HCT116 (cell line): ENCODE measurements at regions not wholly inside any gene's neighbourhood (a gene's known extent, or its start where the extent isn't known, plus 50 kb on each side); places are given as distances from the start of the nearest gene placed in this dataset.

Experiments used
- ATAC-seq: fragments of 200-7000 bp; cut with Tn5 transposase; 2 replicates; pipeline ENCODE4 v1.9.1; 2020; ENCODE audit warnings: mild to moderate bottlenecking, moderate library complexity
- BruUV-seq: library from RNA; stranded (reverse); fragments of 400-500 nt; replicated peaks from 2 replicates; lab custom pipeline; 2021; lab: Mats Ljungman, UMichigan
- CTCF ChIA-PET: fragments of 300-600 bp; sonication (Branson Sonifier 250); formaldehyde crosslinking; loops from one replicate; lab custom pipeline; 2021; ENCODE audit warnings: antibody characterized with exemption; lab: Charles Lee
- POLR2A ChIA-PET: fragments of 300-600, 350-600 bp; sonication (Branson Sonifier 250); formaldehyde crosslinking; loops from one replicate; lab custom pipeline; 2021; ENCODE audit warnings: antibody characterized with exemption; lab: Charles Lee
- RAD21 ChIA-PET, 2 experiments: fragments of 300-600 bp; sonication (Branson Sonifier 250); formaldehyde crosslinking; loops; one replicate each; lab custom pipeline; 2023; ENCODE audit warnings: low total read pairs in 2 of 2; ENCODE audit not compliant: uncharacterized antibody in 2 of 2, unreplicated experiment in 2 of 2, low non-redundant PET in 1 of 2; lab: Charles Lee
- DNase-seq: peaks from one replicate; pipeline ENCODE4 v3.0.0-alpha.2; 2010; ENCODE audit warnings: low read depth, low spot score
- H2AFZ ChIP-seq: fragments of 200-600 bp; shearing (Covaris generic), sonication (generic); 2 replicates; pipeline ENCODE4 v1.6.1; 2017; ENCODE audit warnings: low read depth, mixed run types, mixed read lengths, antibody characterized with exemption, low read length; ENCODE audit not compliant: poor library complexity, severe bottlenecking
- H3K27ac ChIP-seq: 2 replicates; pipeline ENCODE4 v1.5.1; 2012; ENCODE audit warnings: low read depth, low read length
- H3K27me3 ChIP-seq: fragments of 200-600 bp; sonication (generic); 2 replicates; pipeline ENCODE4 v1.6.1; 2016; ENCODE audit warnings: mixed run types, low read length, mixed read lengths; ENCODE audit not compliant: insufficient read depth
- H3K36me3 ChIP-seq, 2 experiments: fragments of 200-500 bp in 1 of 2; fragments of 200-600 bp in 1 of 2; sonication (Bioruptor generic) in 1 of 2; sonication (generic) in 1 of 2; 2 replicates each; pipeline versions ENCODE4 v1.5.1 to v1.6.1; 2014 to 2016; ENCODE audit warnings: low read length in 2 of 2, inconsistent platforms in 1 of 2, mixed read lengths in 1 of 2, mixed run types in 1 of 2; ENCODE audit not compliant: insufficient read depth in 2 of 2, control insufficient read depth in 1 of 2
- H3K4me1 ChIP-seq, 2 experiments: fragments of 200-600 bp in 1 of 2; sonication (generic) in 1 of 2; 2 replicates each; pipeline versions ENCODE4 v1.5.1 to v1.6.1; 2012 to 2017; ENCODE audit warnings: low read length in 2 of 2, inconsistent platforms in 1 of 2, mild to moderate bottlenecking in 1 of 2, mixed read lengths in 1 of 2, mixed run types in 1 of 2, moderate library complexity in 1 of 2; ENCODE audit not compliant: insufficient read depth in 2 of 2, control insufficient read depth in 1 of 2
- H3K4me2 ChIP-seq: fragments of 200-600 bp; sonication (generic); 2 replicates; pipeline ENCODE4 v1.6.1; 2017; ENCODE audit warnings: mixed run types, low read length, mixed read lengths
- H3K4me3 ChIP-seq, 2 experiments: fragments of 200-600 bp in 1 of 2; sonication (generic) in 1 of 2; replicated peaks in 1 of 2; 2 replicates each; pipeline ENCODE4 v1.5.1; 2011 to 2016; ENCODE audit warnings: low read length in 2 of 2, control low read depth in 1 of 2, low read depth in 1 of 2, mild to moderate bottlenecking in 1 of 2, mixed read lengths in 1 of 2, mixed run types in 1 of 2
- H3K79me2 ChIP-seq: fragments of 200-600 bp; sonication (generic); 2 replicates; pipeline ENCODE4 v1.6.1; 2017; ENCODE audit warnings: mild to moderate bottlenecking, mixed run types, low read length, moderate library complexity, mixed read lengths; ENCODE audit not compliant: insufficient read depth
- H3K9ac ChIP-seq: fragments of 200-600 bp; sonication (generic); 2 replicates; pipeline ENCODE4 v1.6.1; 2016; ENCODE audit warnings: low read length, mixed read lengths
- H3K9me2 ChIP-seq: fragments of 200-600 bp; sonication (generic), shearing (Covaris generic); 2 replicates; pipeline ENCODE4 v1.6.1; 2017; ENCODE audit warnings: mixed run types, mild to moderate bottlenecking, moderate library complexity; ENCODE audit not compliant: insufficient read depth
- H3K9me3 ChIP-seq, 2 experiments: fragments of 200-500 bp in 1 of 2; fragments of 200-600 bp in 1 of 2; sonication (Bioruptor generic) in 1 of 2; sonication (generic) in 1 of 2; 2 replicates each; pipeline ENCODE4 v1.6.1; 2014 to 2017; ENCODE audit warnings: low read length in 2 of 2, mixed read lengths in 2 of 2, inconsistent platforms in 1 of 2, low read depth in 1 of 2, mild to moderate bottlenecking in 1 of 2, mixed run types in 1 of 2, moderate library complexity in 1 of 2; ENCODE audit not compliant: control insufficient read depth in 1 of 2, insufficient read depth in 1 of 2
- H4K20me1 ChIP-seq: fragments of 200-600 bp; sonication (generic), shearing (Covaris generic); 2 replicates; pipeline ENCODE4 v1.6.1; 2017; ENCODE audit warnings: mixed run types, mild to moderate bottlenecking, moderate library complexity; ENCODE audit not compliant: insufficient read depth
- CEBPB ChIP-seq: IDR thresholded peaks from 2 replicates; pipeline ENCODE4 v1.6.1; 2012; ENCODE audit warnings: low read depth
- EGR1 ChIP-seq: IDR thresholded peaks from 2 replicates; pipeline ENCODE4 v1.6.1; 2012; ENCODE audit warnings: low read depth
- ELF1 ChIP-seq: IDR thresholded peaks from 2 replicates; pipeline ENCODE4 v1.6.1; 2012; ENCODE audit warnings: low read depth, borderline replicate concordance
- EZH2 ChIP-seq: fragments of 200-600 bp; sonication (generic); IDR thresholded peaks from 2 replicates; pipeline ENCODE4 v1.6.1; 2017; ENCODE audit warnings: antibody characterized with exemption, mixed run types
- FOSL1 ChIP-seq: IDR thresholded peaks from 2 replicates; pipeline ENCODE4 v1.6.1; 2012; ENCODE audit warnings: low read depth
- JUND ChIP-seq: IDR thresholded peaks from 2 replicates; pipeline ENCODE4 v1.6.1; 2012
- POLR2A ChIP-seq: IDR thresholded peaks from 2 replicates; pipeline ENCODE4 v1.7.0; 2011; ENCODE audit warnings: borderline replicate concordance; ENCODE audit not compliant: insufficient read depth, insufficient read length; ENCODE audit errors: extremely low read depth
- RAD21 ChIP-seq: IDR thresholded peaks from 2 replicates; pipeline ENCODE4 v1.6.1; 2012; ENCODE audit warnings: low read depth, mild to moderate bottlenecking
- SIN3A ChIP-seq: IDR thresholded peaks from 2 replicates; pipeline ENCODE4 v1.6.1; 2012; ENCODE audit warnings: low read depth
- SP1 ChIP-seq: IDR thresholded peaks from 2 replicates; pipeline ENCODE4 v1.6.1; 2012; ENCODE audit warnings: low read depth
- SRF ChIP-seq: IDR thresholded peaks from 2 replicates; pipeline ENCODE4 v1.6.1; 2012; ENCODE audit warnings: low read depth
- ZFX ChIP-seq: fragments of 450-650 bp; IDR thresholded peaks from 2 replicates; pipeline ENCODE4 v1.6.1; 2017
- ZNF274 ChIP-seq: fragments of 200-500 bp; sonication (Bioruptor generic); IDR thresholded peaks from 2 replicates; pipeline ENCODE4 v1.6.1; 2014; ENCODE audit warnings: mild to moderate bottlenecking, low read depth, low read length, inconsistent platforms
- intact Hi-C: fragments of 100-400 bp; cut with micrococcal nuclease; formaldehyde crosslinking; loops from 2 replicates; pipeline ENCODE4 v1.10.0; 2022
- TF ChIP-seq, protein P1 (sequence below): IDR thresholded peaks from 2 replicates; pipeline ENCODE4 v1.6.1; 2012; ENCODE audit warnings: low read depth
- TF ChIP-seq, protein P2 (sequence below): IDR thresholded peaks from 2 replicates; pipeline ENCODE4 v1.6.1; 2012
- TF ChIP-seq, protein P3 (sequence below), 3 experiments: fragments of 200-600 bp in 1 of 3; sonication (generic) in 1 of 3; IDR thresholded peaks in 2 of 3; conservative IDR thresholded peaks in 1 of 3; 2 replicates each; pipeline ENCODE4 v1.5.1; 2012 to 2017; ENCODE audit warnings: low read depth in 2 of 3, low read length in 2 of 3, antibody characterized with exemption in 1 of 3, borderline replicate concordance in 1 of 3, control low read depth in 1 of 3, mild to moderate bottlenecking in 1 of 3, mixed read lengths in 1 of 3, mixed run types in 1 of 3, moderate library complexity in 1 of 3; ENCODE audit not compliant: insufficient read depth in 1 of 3
- TF ChIP-seq, protein P4 (sequence below): IDR thresholded peaks from 2 replicates; pipeline ENCODE4 v1.6.1; 2011; ENCODE audit warnings: mild to moderate bottlenecking, low read length, moderate library complexity; ENCODE audit not compliant: insufficient replicate concordance; ENCODE audit errors: extremely low read depth

DNA sequence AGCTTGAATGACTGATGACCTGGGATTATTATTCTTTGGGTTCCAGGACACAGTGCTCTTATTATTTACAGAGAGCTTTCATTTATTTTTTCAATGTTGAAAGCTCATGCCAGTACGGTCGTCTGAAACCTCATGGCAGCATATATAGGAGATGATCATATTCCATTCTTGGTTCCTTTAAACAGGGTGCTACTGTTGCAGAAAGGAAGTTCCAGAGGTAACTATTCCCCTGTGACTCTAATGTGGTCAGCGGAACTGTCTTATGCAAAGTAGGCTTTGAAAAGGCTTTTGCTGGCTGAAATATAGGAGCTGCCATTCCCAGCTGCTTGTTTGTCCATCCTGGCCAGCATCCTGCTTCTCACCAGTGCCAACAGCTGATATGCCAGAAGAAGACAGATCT, 208.3 kb upstream of the LEF1 start:
- no peak overlapping the region for H3K27ac ChIP-seq
- no peak overlapping the region for H3K4me3 ChIP-seq
- ChIA-PET RAD21 (no interaction called here), CTCF (no interaction called here), POLR2A (no interaction called here)
- no peaks in the 10 kb centered on the region for H3K4me1 ChIP-seq
- no peak for DNase-seq
- no peak for ATAC-seq
- no peaks in the 10 kb centered on the region for H3K36me3 ChIP-seq
- H3K4me2 ChIP-seq, result no peak overlapping the region
- BruUV-seq, result no TSS peak
- intact Hi-C loops, result no loop called here
- TF ChIP-seq, protein P1, sequence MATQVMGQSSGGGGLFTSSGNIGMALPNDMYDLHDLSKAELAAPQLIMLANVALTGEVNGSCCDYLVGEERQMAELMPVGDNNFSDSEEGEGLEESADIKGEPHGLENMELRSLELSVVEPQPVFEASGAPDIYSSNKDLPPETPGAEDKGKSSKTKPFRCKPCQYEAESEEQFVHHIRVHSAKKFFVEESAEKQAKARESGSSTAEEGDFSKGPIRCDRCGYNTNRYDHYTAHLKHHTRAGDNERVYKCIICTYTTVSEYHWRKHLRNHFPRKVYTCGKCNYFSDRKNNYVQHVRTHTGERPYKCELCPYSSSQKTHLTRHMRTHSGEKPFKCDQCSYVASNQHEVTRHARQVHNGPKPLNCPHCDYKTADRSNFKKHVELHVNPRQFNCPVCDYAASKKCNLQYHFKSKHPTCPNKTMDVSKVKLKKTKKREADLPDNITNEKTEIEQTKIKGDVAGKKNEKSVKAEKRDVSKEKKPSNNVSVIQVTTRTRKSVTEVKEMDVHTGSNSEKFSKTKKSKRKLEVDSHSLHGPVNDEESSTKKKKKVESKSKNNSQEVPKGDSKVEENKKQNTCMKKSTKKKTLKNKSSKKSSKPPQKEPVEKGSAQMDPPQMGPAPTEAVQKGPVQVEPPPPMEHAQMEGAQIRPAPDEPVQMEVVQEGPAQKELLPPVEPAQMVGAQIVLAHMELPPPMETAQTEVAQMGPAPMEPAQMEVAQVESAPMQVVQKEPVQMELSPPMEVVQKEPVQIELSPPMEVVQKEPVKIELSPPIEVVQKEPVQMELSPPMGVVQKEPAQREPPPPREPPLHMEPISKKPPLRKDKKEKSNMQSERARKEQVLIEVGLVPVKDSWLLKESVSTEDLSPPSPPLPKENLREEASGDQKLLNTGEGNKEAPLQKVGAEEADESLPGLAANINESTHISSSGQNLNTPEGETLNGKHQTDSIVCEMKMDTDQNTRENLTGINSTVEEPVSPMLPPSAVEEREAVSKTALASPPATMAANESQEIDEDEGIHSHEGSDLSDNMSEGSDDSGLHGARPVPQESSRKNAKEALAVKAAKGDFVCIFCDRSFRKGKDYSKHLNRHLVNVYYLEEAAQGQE, result no peak
- no peak for TF ChIP-seq SRF
- TF ChIP-seq ZNF274, result no peak
- TF ChIP-seq, protein P2, sequence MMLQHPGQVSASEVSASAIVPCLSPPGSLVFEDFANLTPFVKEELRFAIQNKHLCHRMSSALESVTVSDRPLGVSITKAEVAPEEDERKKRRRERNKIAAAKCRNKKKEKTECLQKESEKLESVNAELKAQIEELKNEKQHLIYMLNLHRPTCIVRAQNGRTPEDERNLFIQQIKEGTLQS, result no peak
- no peak for TF ChIP-seq ELF1
- no peak for TF ChIP-seq RAD21
- TF ChIP-seq ZFX, result no peak
- no peak for TF ChIP-seq SIN3A
- no peak for TF ChIP-seq EZH2
- TF ChIP-seq POLR2A, result no peak
- TF ChIP-seq, protein P3, sequence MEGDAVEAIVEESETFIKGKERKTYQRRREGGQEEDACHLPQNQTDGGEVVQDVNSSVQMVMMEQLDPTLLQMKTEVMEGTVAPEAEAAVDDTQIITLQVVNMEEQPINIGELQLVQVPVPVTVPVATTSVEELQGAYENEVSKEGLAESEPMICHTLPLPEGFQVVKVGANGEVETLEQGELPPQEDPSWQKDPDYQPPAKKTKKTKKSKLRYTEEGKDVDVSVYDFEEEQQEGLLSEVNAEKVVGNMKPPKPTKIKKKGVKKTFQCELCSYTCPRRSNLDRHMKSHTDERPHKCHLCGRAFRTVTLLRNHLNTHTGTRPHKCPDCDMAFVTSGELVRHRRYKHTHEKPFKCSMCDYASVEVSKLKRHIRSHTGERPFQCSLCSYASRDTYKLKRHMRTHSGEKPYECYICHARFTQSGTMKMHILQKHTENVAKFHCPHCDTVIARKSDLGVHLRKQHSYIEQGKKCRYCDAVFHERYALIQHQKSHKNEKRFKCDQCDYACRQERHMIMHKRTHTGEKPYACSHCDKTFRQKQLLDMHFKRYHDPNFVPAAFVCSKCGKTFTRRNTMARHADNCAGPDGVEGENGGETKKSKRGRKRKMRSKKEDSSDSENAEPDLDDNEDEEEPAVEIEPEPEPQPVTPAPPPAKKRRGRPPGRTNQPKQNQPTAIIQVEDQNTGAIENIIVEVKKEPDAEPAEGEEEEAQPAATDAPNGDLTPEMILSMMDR (IDR thresholded peaks at IDR 0.05 in 2 of 3, conservative IDR thresholded peaks at IDR 0.05 in 1 of 3; ENCODE audit: borderline replicate concordance in 1 of 3, insufficient read depth in 1 of 3, low read depth in 2 of 3, low read length in 2 of 3), result no peak
- no peak for TF ChIP-seq SP1
- TF ChIP-seq, protein P4, sequence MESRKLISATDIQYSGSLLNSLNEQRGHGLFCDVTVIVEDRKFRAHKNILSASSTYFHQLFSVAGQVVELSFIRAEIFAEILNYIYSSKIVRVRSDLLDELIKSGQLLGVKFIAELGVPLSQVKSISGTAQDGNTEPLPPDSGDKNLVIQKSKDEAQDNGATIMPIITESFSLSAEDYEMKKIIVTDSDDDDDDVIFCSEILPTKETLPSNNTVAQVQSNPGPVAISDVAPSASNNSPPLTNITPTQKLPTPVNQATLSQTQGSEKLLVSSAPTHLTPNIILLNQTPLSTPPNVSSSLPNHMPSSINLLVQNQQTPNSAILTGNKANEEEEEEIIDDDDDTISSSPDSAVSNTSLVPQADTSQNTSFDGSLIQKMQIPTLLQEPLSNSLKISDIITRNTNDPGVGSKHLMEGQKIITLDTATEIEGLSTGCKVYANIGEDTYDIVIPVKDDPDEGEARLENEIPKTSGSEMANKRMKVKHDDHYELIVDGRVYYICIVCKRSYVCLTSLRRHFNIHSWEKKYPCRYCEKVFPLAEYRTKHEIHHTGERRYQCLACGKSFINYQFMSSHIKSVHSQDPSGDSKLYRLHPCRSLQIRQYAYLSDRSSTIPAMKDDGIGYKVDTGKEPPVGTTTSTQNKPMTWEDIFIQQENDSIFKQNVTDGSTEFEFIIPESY, result no peak
- no peak for TF ChIP-seq FOSL1
- no peak for TF ChIP-seq EGR1
- no peak for TF ChIP-seq JUND
- TF ChIP-seq CEBPB, result no peak
- H3K9ac ChIP-seq, result no peak overlapping the region
- no peaks in the 10 kb centered on the region for H4K20me1 ChIP-seq
- H3K27me3 ChIP-seq, result peaks cover 32% of the 10 kb centered on the region
- H2AFZ ChIP-seq, result no peak overlapping the region
- no peaks in the 10 kb centered on the region for H3K9me2 ChIP-seq
- H3K79me2 ChIP-seq, result no peaks in the 10 kb centered on the region
- H3K9me3 ChIP-seq, result no peaks in the 10 kb centered on the region
